GM21367 (cell line): ENCODE measurements at regions not wholly inside any gene's neighbourhood (a gene's known extent, or its start where the extent isn't known, plus 50 kb on each side); places are given as distances from the start of the nearest gene placed in this dataset.

Experiments used
- ATAC-seq: cut with Tn5 transposase; IDR thresholded peaks from one replicate; pipeline ENCODE4 v1.9.1; 2021; ENCODE audit not compliant: unreplicated experiment

DNA sequence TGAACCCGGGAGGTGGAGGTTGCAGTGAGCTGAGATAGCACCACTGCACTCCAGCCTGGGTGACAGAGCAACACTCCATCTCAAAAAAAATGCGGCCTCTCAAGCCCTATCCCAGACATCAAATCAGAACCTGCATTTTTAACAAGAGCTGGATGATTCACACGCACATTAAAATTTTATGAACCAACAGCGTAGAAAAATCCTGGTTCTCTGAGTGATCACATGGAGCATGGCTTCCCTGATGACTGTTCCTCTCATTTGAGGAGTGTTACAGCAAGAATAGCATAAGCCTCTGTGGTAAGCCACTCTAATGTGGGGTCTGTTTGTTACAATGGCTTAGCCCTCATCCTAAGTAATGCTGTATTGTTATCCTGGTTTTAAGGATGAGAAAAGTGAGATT is 163.6 kb downstream of the BRMS1L start:
- ATAC-seq, result no peak

- no peak for ATAC-seq
Observed at GRCh38 chr14:35988972-35989690, 163.0 kb downstream of the BRMS1L start.

DNA sequence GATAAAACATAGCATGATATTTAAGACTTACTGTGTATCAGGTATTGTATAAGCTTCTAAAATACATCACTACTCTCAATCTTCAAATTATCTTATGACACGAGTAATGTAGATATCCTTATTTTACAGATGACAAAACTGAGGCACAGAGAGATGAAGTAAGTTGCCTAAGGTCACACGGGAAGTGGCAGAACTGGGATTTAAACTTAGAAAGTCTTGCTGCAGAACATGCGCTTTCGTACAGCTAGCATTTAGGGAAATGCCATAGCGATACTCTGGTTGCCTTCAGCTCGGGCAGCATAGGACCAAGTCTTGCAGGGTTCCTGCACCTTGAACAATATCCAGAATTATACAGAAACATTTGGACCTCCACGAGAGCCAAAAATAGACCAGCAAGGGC is 162.4 kb downstream of the BRMS1L start:
- no peak for ATAC-seq

DNA sequence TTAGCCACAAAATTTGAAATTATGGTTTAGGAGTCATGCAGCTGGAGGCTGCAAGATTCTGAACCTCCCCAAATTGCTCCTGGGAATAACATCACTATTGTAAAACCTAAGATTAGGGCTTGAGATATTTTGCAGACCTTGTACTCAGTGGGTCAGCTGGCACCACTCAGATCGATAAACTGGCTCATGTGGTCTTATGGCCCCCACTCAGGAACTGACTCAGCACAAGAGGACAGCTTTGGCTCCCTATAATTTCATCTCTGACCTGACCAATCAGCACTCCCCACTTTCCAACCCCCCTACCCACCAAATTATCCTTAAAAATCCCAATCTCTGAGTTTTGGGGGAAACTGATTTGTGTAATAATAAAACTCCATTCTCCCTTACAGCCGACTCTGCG is 161.6 kb downstream of the BRMS1L start:
- no peak for ATAC-seq

- peak; percentile 79 for ATAC-seq
Observed at GRCh38 chr14:35986219-35986573, 160.1 kb downstream of the BRMS1L start.

- ATAC-seq, result peak; percentile 9
Observed at GRCh38 chr14:35985474-35986218, 159.5 kb downstream of the BRMS1L start.

DNA sequence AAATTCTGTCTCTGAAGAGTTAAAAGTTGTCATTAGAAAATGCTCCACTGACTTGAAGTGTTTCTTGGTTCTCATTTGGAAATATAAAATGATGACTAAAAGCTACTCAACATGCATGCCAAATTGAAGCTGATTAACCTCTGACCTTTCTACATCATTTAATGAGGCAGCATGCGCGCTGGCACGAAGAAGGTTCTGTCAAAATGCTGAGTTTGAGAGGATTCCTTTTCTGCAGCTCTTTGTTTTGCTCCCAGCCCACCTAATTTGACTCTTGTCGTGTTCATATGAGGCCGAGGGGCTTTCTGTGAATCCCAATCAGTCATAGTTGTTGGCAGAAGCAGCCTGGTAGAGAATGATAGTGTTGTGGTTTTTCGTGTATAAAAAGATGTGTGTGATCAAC is 153.4 kb downstream of the BRMS1L start:
- ATAC-seq, result no peak

- no peak for ATAC-seq
Observed at GRCh38 chr14:35978561-35978960, 152.4 kb downstream of the BRMS1L start.

DNA sequence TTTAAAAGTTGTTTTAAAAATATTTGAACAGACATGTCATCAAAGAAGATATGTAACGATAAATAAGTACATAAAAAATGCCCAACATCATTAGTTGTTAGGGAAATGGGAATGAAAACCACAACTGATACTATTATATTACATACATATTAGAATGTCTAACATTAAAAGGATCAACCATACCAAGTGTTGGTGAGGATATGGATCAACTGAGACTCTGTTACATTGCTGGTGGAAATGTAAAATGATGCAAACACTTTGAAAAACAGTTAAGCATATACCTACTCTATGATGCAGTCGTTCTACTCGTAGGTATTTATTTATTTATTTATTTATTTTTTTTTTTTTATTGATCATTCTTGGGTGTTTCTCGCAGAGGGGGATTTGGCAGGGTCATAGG is 149.7 kb downstream of the BRMS1L start:
- no peak for ATAC-seq

DNA sequence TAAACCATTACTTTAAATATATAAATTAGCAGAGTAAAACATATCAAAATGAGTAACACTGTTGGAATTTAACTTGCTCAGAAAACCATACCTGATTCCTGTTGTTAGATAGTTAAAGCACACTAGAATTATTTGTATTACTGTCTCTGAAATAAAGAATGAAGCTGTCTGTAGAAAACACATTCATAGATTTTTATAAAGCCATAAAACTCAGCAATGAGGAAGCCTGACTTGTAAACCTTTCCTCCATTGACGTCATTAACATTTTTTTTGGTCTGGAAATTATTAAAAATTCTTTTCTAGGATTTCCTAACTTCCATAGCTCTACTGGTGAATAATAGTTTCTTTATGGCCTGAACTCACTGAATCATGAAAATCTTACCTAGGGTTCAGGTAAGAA is 147.6 kb downstream of the BRMS1L start:
- ATAC-seq, result no peak

DNA sequence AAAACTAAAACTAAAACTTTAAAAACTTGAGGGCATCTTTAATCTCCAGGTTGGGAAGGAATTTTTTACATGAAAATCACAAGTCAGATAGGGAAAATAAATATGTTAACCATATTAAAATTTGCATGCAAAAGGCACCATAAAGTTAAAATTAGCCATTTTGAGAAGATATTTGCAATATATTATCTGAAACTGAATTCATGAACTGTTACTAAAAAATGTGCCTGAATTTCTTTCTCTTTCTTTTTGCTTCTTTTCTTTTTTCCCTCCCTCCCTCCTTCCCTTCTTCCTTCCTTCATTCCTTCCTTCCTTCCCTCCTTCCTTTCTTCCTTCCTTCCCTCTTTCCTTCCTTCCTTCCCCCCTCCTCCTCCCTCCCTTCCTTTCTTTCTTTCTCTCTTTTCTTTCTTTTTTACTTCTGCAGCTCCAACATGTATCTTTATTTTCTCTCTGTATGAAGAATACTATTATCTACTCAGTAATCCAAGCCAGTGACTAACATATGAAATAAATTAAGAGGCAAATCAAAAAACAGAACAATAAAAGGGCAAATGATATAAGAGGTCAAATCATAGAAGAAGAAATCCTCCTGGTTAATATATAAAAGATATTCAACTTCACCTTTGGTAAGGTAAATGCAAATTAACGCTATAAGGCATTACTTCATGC is 146.0 kb downstream of the BRMS1L start:
- ATAC-seq, result no peak

DNA sequence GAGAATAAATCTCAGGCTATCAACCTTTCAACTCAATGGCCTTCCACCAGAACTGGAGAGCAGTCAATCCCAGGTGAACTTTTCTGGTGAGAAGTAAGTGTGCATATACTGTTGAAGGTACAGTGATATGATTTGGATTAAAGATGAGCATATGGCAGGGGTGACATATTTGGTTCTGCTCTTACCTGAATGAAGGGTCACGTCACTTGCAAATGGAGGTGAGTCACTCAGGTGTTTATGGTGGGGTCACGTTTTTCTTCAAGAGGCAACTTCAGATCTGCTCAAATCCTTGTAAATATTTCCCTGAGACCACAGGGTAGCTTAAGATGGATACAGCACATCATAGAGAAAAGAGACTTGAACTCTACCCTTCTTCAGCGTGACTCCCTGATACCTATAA is 143.2 kb downstream of the BRMS1L start:
- ATAC-seq, result no peak

- ATAC-seq, result no peak
Observed at GRCh38 chr14:35965400-35965799, 139.3 kb downstream of the BRMS1L start.

DNA sequence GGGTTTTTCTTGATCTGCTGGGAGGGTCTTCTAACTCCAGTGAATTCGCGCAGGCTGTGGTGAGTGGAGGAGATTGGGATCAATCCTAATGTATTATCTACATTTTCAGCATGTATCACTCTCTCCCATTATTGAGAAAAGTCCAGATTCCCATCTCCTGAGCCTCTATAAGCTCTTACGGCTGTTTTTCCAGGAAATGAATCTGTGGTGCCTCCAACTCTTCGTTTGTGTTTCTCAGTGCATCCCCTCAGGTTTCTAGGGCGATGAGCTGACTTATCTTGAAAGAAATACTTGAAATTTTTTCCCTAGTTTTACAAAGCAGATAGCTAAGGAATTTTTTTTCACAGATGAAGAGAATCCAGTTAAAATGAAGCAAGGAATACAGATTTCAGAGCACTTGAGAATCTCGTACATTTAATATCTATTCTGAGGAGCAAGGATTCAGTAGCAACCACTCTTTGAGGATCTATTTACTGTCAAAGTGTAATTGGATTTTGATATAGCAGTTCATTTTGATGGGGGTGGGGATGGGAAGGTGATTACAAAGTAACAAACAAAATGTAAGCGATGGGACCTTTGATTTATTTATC is 138.7 kb downstream of the BRMS1L start:
- ATAC-seq, result no peak

GRCh38 chr14:35963209-35963608 is 137.1 kb downstream of the BRMS1L start:
- peak; percentile 64 for ATAC-seq

GRCh38 chr14:35961697-35962274 is 135.6 kb downstream of the BRMS1L start:
- no peak for ATAC-seq

GRCh38 chr14:35959835-35960234 is 133.7 kb downstream of the BRMS1L start:
- ATAC-seq, result no peak

DNA sequence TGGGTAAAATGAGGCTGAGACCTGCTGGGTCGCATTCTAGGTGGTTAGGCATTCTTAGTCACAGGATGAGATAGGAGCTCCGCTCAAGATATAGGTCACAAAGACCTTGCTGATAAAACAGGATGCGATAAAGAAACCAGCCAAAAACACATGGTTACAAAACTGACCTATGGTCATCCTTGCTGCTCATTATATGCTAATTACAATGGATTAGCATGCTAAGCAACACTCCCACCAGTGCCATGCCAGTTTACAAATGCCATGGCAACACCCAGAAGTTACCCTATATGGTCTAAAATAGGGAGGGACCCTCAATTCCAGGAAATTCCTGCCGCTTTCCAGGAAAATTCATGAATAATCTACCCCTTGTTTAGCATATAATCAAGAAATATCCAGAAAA is 132.4 kb downstream of the BRMS1L start:
- no peak for ATAC-seq

DNA sequence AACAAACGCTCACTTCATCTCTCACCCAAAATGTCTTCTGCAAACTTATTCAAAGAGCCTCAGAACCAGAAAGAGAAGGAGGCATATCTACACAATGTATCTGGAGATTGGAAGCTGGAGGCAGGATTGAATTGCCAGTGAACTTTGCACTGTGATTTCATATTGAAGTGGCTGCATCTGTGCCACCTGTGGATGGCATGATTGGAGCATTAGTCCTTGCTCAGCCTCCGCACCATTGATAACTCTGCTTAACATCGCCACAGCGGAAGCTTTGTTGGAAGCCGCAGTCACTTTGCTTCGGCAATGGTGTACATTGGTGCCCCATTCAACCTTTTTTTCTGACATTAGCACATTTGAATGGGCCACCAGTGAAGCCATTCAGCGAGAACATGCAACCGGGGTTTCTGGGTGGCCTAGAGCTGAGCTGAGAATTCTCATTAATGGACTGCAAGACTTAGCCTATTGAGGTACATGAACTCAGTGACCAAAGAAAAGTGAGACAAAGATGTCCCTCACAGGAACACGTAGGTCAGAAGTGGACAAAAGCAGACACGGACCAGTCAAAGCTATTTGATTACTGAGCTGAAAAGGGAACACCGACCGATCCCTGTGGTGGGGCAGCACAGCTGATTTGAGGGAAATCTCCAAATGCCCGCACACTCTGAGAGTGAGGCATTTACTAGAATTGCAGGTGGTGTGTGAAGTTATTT is 130.4 kb downstream of the BRMS1L start:
- no peak for ATAC-seq

DNA sequence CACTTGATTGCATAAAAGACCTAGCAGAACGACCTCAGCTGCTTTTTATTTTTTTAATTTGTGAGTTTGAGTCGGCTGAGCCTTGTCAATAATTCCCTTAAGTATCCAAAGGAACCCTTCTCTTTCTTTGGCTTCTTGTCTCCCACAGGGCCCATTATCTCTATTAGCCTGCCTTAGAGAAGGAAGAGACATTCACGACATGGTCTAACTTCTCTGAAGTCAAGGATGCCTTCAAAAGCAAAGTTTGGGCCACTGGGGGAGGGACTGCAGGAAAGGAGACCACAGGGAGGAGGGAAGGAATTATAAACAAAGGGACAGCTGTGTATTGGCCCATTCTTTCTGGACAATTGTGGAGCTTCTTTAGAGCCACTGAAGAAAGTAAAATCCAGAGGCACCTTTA is 126.4 kb downstream of the BRMS1L start:
- ATAC-seq, result no peak
